ENCODE measurements at regions not wholly inside any gene's neighbourhood (a gene's known extent, or its start where the extent isn't known, plus 50 kb on each side); places are given as distances from the start of the nearest gene placed in this dataset.

- H3K4me3 Mint-ChIP-seq: no peak overlapping the region
- no peaks in the 10 kb centered on the region for H3K9me3 Mint-ChIP-seq
- H3K27ac Mint-ChIP-seq: no peak overlapping the region
- H3K4me1 Mint-ChIP-seq: no peaks in the 10 kb centered on the region
- H3K27me3 Mint-ChIP-seq: peaks cover 4% of the 10 kb centered on the region
- no peaks in the 10 kb centered on the region for H3K36me3 Mint-ChIP-seq (ENCODE audit: low read depth)
- ATAC-seq (replicated peaks): no peak
Observed at GRCh38 chr1:42043182-42043581, 110.0 kb upstream of the GUCA2B start.

DNA sequence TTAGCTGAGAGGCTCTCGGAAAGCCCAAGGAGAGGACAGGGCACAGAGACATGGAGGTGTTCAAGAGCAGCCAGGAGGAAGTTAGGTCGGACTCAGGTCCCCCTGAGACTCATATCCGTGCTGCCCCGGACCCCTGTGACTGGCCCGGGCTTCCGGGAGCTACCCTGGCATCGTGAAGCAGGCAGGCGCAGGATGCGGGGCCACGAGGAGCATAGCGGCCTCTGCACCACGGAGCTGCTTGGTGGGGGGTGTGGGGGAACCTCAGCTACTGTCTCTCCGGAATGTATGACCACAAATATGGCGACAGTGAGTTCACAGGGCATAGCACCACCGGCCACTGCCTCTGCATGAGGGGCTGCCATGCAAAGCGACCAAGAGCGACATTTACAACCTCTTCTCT is 112.2 kb upstream of the GUCA2B start:
- Mint-ChIP-seq H3K36me3 (ENCODE audit: low read depth) (no peaks in the 10 kb centered on the region), H3K9me3 (no peaks in the 10 kb centered on the region), H3K4me1 (no peaks in the 10 kb centered on the region), H3K27ac (no peak overlapping the region), H3K27me3 (peaks cover 4% of the 10 kb centered on the region), H3K4me3 (no peak overlapping the region)
- no peak for ATAC-seq (replicated peaks)

DNA sequence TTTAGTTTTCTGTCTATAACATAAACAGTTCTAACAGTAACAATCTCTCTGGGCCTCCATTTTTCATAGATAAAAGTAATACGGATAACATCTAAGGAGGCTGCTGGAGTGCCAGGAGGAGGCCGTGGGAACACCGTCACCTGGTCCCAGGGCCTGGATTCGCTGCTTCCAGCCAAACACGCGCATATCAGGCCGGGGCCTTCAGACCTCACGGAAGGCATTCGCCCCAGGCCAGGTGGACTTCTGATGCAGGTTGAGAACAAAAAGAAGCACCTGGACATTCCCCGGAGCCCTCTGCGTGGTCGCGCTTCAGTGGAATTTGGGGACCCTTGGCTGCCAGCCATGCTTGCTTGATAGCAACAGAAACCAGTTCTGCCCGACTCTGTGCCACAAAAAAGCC is 113.1 kb upstream of the GUCA2B start:
- Mint-ChIP-seq H3K4me1 (no peaks in the 10 kb centered on the region), H3K4me3 (no peak overlapping the region), H3K27ac (no peak overlapping the region), H3K36me3 (ENCODE audit: low read depth) (no peaks in the 10 kb centered on the region), H3K27me3 (peaks cover 4% of the 10 kb centered on the region), H3K9me3 (no peaks in the 10 kb centered on the region)
- ATAC-seq (replicated peaks): no peak

DNA sequence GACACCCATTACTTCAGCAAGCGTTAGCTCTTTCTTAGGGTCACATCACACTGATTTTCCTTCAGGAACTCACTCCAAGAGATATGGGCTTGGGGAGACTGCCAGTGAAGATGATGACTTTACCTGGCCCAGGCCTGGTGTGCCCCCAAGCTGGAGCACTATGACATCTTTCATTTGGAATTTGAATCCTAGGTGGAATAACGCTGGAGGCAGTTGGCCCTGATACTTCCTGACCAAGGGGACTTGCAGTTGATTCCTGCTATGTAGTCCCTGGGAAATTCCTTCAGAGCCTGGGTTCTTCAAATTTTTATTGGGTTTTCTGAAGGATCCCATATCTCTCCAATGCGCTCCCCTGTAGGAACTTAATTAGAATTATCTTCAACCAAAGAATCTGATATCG is 114.9 kb upstream of the GUCA2B start:
- no peaks in the 10 kb centered on the region for H3K27me3 Mint-ChIP-seq
- H3K9me3 Mint-ChIP-seq: no peaks in the 10 kb centered on the region
- ATAC-seq (replicated peaks): no peak
- no peak overlapping the region for H3K27ac Mint-ChIP-seq
- H3K4me1 Mint-ChIP-seq: peaks cover 8% of the 10 kb centered on the region
- H3K36me3 Mint-ChIP-seq (ENCODE audit: low read depth): no peaks in the 10 kb centered on the region
- no peak overlapping the region for H3K4me3 Mint-ChIP-seq

GRCh38 chr1:42037586-42037985 is 115.6 kb upstream of the GUCA2B start:
- no peak for ATAC-seq (replicated peaks)
- H3K4me3 Mint-ChIP-seq: no peak overlapping the region
- peaks cover 8% of the 10 kb centered on the region for H3K4me1 Mint-ChIP-seq
- H3K9me3 Mint-ChIP-seq: no peaks in the 10 kb centered on the region
- no peak overlapping the region for H3K27ac Mint-ChIP-seq
- H3K36me3 Mint-ChIP-seq (ENCODE audit: low read depth): no peaks in the 10 kb centered on the region
- no peaks in the 10 kb centered on the region for H3K27me3 Mint-ChIP-seq

DNA sequence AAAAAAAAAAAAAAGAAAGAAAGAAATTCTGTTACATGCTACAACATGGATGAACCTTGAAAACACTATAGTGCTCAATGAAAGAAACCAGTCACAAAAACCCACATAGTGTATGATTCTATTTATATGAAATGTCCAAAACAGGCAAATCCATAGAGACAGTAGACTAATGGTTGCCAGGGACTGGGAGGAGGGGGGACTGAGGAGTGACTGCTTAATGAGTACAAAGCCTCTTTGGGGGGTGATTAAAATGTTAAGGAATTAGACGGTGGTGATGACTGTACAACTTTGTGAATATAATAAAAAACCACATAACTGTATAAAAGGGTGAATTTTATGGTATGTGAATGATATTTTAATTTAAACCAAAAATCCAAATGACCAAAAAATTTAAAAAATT is 116.0 kb upstream of the GUCA2B start:
- Mint-ChIP-seq H3K27ac (no peak overlapping the region), H3K36me3 (ENCODE audit: low read depth) (no peaks in the 10 kb centered on the region), H3K4me3 (no peak overlapping the region), H3K4me1 (peaks cover 10% of the 10 kb centered on the region), H3K27me3 (no peaks in the 10 kb centered on the region), H3K9me3 (no peaks in the 10 kb centered on the region)
- no peak for ATAC-seq (replicated peaks)

GRCh38 chr1:42035830-42036604 is 117.2 kb upstream of the GUCA2B start:
- Mint-ChIP-seq H3K4me3 (peak overlapping the region; percentile 79), H3K9me3 (no peaks in the 10 kb centered on the region), H3K27me3 (no peaks in the 10 kb centered on the region), H3K4me1 (peaks cover 20% of the 10 kb centered on the region), H3K27ac (no peak overlapping the region), H3K36me3 (ENCODE audit: low read depth) (no peaks in the 10 kb centered on the region)
- peak; percentile 95 for ATAC-seq (replicated peaks)

DNA sequence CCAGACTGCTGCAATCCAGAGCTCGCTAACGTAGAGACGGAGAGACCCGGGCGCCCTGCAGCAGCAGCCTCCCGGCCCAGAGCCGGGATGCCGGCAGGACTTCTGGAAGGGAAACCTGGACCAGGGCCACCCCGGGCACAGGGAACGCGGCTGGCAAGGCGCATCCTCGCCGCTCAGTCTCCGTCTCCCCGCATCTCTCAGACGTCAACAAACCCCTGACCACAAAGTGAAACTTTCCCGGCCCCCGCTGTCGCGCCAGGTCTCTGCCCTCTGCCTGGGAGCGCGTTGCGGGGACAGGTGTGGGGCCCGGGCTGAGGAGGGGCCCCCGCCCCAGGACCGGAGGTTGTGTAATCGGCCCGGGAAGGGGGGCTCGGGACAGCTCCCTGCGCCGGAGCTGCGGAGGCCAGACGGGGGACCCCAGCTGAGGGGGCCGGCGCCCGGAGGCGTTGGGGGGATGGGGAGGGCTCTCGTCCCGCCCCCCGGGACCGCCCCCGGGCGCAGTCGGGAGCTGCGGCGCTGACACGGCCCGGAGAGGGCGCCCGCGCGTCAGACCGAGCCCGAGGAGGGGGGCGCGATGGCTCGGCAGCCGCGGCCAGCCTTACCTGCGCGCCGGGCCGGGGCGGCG is 116.6 kb upstream of the HIVEP3 start:
- Mint-ChIP-seq H3K36me3 (ENCODE audit: low read depth) (no peaks in the 10 kb centered on the region), H3K9me3 (no peaks in the 10 kb centered on the region), H3K27ac (peak overlapping the region; percentile 45), H3K4me3 (peak overlapping the region; percentile 79), H3K4me1 (peaks cover 22% of the 10 kb centered on the region), H3K27me3 (no peaks in the 10 kb centered on the region)
- peak; percentile 77 for ATAC-seq (replicated peaks)

GRCh38 chr1:42034426-42034825 is 115.7 kb upstream of the HIVEP3 start:
- peak overlapping the region; percentile 45 for H3K27ac Mint-ChIP-seq
- ATAC-seq (replicated peaks): no peak
- peak overlapping the region; percentile 79 for H3K4me3 Mint-ChIP-seq
- H3K9me3 Mint-ChIP-seq: no peaks in the 10 kb centered on the region
- H3K4me1 Mint-ChIP-seq: peaks cover 22% of the 10 kb centered on the region
- H3K27me3 Mint-ChIP-seq: no peaks in the 10 kb centered on the region
- no peaks in the 10 kb centered on the region for H3K36me3 Mint-ChIP-seq (ENCODE audit: low read depth)

- Mint-ChIP-seq H3K36me3 (ENCODE audit: low read depth) (no peaks in the 10 kb centered on the region), H3K4me3 (peak overlapping the region; percentile 79), H3K27ac (no peak overlapping the region), H3K27me3 (no peaks in the 10 kb centered on the region), H3K9me3 (no peaks in the 10 kb centered on the region), H3K4me1 (peaks cover 22% of the 10 kb centered on the region)
- ATAC-seq (replicated peaks): no peak
Observed at GRCh38 chr1:42033629-42034028, 114.9 kb upstream of the HIVEP3 start.

- Mint-ChIP-seq H3K27ac (no peak overlapping the region), H3K36me3 (ENCODE audit: low read depth) (no peaks in the 10 kb centered on the region), H3K4me1 (peaks cover 32% of the 10 kb centered on the region), H3K27me3 (no peaks in the 10 kb centered on the region), H3K4me3 (no peak overlapping the region), H3K9me3 (no peaks in the 10 kb centered on the region)
- ATAC-seq (replicated peaks): no peak
Observed at GRCh38 chr1:42017730-42018129, 99.0 kb upstream of the HIVEP3 start.

DNA sequence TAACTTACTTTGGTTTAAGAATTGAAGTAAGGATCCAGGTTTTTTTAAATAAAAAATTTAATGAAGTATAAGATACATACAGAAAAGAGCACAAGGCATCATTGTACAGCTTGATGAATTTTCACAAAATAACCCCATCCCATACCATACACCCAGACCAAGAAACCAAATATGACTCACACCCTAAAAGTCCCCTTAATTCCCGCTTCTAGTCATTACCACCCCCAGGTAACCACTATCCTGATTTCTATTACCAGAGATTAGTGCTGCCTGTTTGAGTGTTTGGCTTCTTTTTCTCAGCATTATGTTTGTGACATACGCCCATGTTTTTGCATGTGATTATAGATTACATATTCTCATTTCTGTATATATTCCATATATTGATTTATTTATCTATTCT is 98.5 kb upstream of the HIVEP3 start:
- Mint-ChIP-seq H3K27ac (no peak overlapping the region), H3K27me3 (no peaks in the 10 kb centered on the region), H3K36me3 (ENCODE audit: low read depth) (no peaks in the 10 kb centered on the region), H3K9me3 (no peaks in the 10 kb centered on the region), H3K4me1 (peaks cover 33% of the 10 kb centered on the region), H3K4me3 (no peak overlapping the region)
- ATAC-seq (replicated peaks): peak; percentile 99

GRCh38 chr1:42014823-42015222 is 96.1 kb upstream of the HIVEP3 start:
- H3K27ac Mint-ChIP-seq: peak overlapping the region; percentile 16
- H3K27me3 Mint-ChIP-seq: no peaks in the 10 kb centered on the region
- peak overlapping the region; percentile 34 for H3K4me3 Mint-ChIP-seq
- peak; percentile 63 for ATAC-seq (replicated peaks)
- H3K9me3 Mint-ChIP-seq: no peaks in the 10 kb centered on the region
- peaks cover 42% of the 10 kb centered on the region for H3K4me1 Mint-ChIP-seq
- H3K36me3 Mint-ChIP-seq (ENCODE audit: low read depth): no peaks in the 10 kb centered on the region

GRCh38 chr1:42013881-42014470 is 95.3 kb upstream of the HIVEP3 start:
- Mint-ChIP-seq H3K4me1 (peaks cover 50% of the 10 kb centered on the region), H3K27ac (peak overlapping the region; percentile 16), H3K36me3 (ENCODE audit: low read depth) (no peaks in the 10 kb centered on the region)

DNA sequence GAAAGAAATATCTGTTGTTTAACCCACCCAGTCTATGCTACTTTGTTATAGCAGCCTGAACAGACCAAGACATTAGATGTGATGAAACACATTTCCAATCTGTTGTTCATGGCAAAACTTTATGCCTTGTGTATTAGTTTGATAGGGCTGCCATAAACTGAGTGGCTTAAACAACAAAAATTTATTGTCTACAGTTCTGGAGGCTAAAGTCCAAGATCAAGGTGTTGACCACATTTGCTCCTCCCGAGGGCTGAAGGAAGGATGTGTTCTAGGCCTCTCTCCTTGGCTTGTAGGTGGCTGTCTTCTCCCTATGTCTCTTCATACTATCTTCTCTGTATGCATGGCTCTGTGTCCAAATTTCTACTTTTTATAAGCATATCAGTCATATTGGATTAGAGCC is 94.1 kb upstream of the HIVEP3 start:
- Mint-ChIP-seq H3K4me3 (no peak overlapping the region), H3K4me1 (peaks cover 50% of the 10 kb centered on the region), H3K9me3 (no peaks in the 10 kb centered on the region), H3K27ac (no peak overlapping the region), H3K36me3 (ENCODE audit: low read depth) (no peaks in the 10 kb centered on the region), H3K27me3 (no peaks in the 10 kb centered on the region)
- ATAC-seq (replicated peaks): no peak

More at GRCh38 chr1:42013881-42014470, 95.3 kb upstream of the HIVEP3 start:
- no peak for ATAC-seq (replicated peaks)
- H3K9me3 Mint-ChIP-seq: no peaks in the 10 kb centered on the region
- H3K27me3 Mint-ChIP-seq: no peaks in the 10 kb centered on the region
- H3K4me3 Mint-ChIP-seq: peak overlapping the region; percentile 34

Data from activated T-helper 17 cell treated with anti-CD3 and anti-CD28 coated beads, Interleukin-2, amount 50 U/mL, for 72 hours (primary cell).